IPS-18a (cell line): ENCODE measurements at regions not wholly inside any gene's neighbourhood (a gene's known extent, or its start where the extent isn't known, plus 50 kb on each side); places are given as distances from the start of the nearest gene placed in this dataset.

ENCODE experiments used
- H3K27ac ChIP-seq: one replicate; pipeline ENCODE4 v1.5.1; 2013; ENCODE audit warnings: low read length
- H3K27me3 ChIP-seq: one replicate; pipeline ENCODE4 v1.6.1; 2013; ENCODE audit warnings: mild to moderate bottlenecking, low read length; ENCODE audit not compliant: control insufficient read depth, insufficient read depth
- H3K36me3 ChIP-seq: one replicate; pipeline ENCODE4 v1.6.1; 2013; ENCODE audit warnings: low read depth, low read length; ENCODE audit not compliant: control insufficient read depth
- H3K4me1 ChIP-seq: one replicate; pipeline ENCODE4 v1.6.1; 2013; ENCODE audit warnings: low read depth, low read length; ENCODE audit not compliant: control insufficient read depth
- H3K4me3 ChIP-seq: one replicate; pipeline ENCODE4 v1.5.1; 2013; ENCODE audit warnings: low read length
- H3K9ac ChIP-seq: one replicate; pipeline ENCODE4 v1.6.1; 2013; ENCODE audit warnings: mild to moderate bottlenecking, low read length, moderate library complexity
- H3K9me3 ChIP-seq: one replicate; pipeline ENCODE4 v1.6.1; 2013; ENCODE audit warnings: low read depth, low read length; ENCODE audit not compliant: control insufficient read depth

GRCh38 chr6:140571145-140571544 is 1196.7 kb upstream of the CITED2 start:
- H3K27ac ChIP-seq: no peak overlapping the region
- no peaks in the 10 kb centered on the region for H3K9me3 ChIP-seq
- no peak overlapping the region for H3K9ac ChIP-seq
- peaks cover 5% of the 10 kb centered on the region for H3K4me1 ChIP-seq
- H3K4me3 ChIP-seq: no peak overlapping the region
- H3K36me3 ChIP-seq: no peaks in the 10 kb centered on the region
- no peaks in the 10 kb centered on the region for H3K27me3 ChIP-seq

GRCh38 chr6:140567466-140567865 is 1193.0 kb upstream of the CITED2 start:
- H3K27me3 ChIP-seq: no peaks in the 10 kb centered on the region
- no peak overlapping the region for H3K27ac ChIP-seq
- H3K4me3 ChIP-seq: no peak overlapping the region
- H3K36me3 ChIP-seq: no peaks in the 10 kb centered on the region
- H3K9me3 ChIP-seq: no peaks in the 10 kb centered on the region
- H3K4me1 ChIP-seq: peaks cover 4% of the 10 kb centered on the region
- H3K9ac ChIP-seq: no peak overlapping the region

GRCh38 chr6:140566781-140567277 is 1192.4 kb upstream of the CITED2 start:
- no peak overlapping the region for H3K27ac ChIP-seq
- no peaks in the 10 kb centered on the region for H3K4me1 ChIP-seq
- H3K9me3 ChIP-seq: no peaks in the 10 kb centered on the region
- H3K9ac ChIP-seq: no peak overlapping the region
- H3K27me3 ChIP-seq: no peaks in the 10 kb centered on the region
- H3K36me3 ChIP-seq: no peaks in the 10 kb centered on the region
- no peak overlapping the region for H3K4me3 ChIP-seq

GRCh38 chr6:140563728-140564127 is 1189.3 kb upstream of the CITED2 start:
- no peaks in the 10 kb centered on the region for H3K9me3 ChIP-seq
- no peak overlapping the region for H3K9ac ChIP-seq
- H3K27me3 ChIP-seq: no peaks in the 10 kb centered on the region
- no peaks in the 10 kb centered on the region for H3K36me3 ChIP-seq
- no peaks in the 10 kb centered on the region for H3K4me1 ChIP-seq
- H3K4me3 ChIP-seq: no peak overlapping the region
- H3K27ac ChIP-seq: no peak overlapping the region

- H3K36me3 ChIP-seq: no peaks in the 10 kb centered on the region
- no peak overlapping the region for H3K9ac ChIP-seq
- H3K27me3 ChIP-seq: no peaks in the 10 kb centered on the region
- H3K9me3 ChIP-seq: no peaks in the 10 kb centered on the region
- H3K4me3 ChIP-seq: no peak overlapping the region
- no peaks in the 10 kb centered on the region for H3K4me1 ChIP-seq
- H3K27ac ChIP-seq: no peak overlapping the region
These were observed 1187.3 kb upstream of the CITED2 start for GRCh38 chr6:140561701-140562100.

GRCh38 chr6:140560671-140561070 is 1186.2 kb upstream of the CITED2 start:
- Histone ChIP-seq H3K9me3 (no peaks in the 10 kb centered on the region), H3K9ac (no peak overlapping the region), H3K4me1 (no peaks in the 10 kb centered on the region), H3K4me3 (no peak overlapping the region), H3K36me3 (no peaks in the 10 kb centered on the region), H3K27me3 (no peaks in the 10 kb centered on the region), H3K27ac (no peak overlapping the region)

GRCh38 chr6:140559458-140559857 is 1185.0 kb upstream of the CITED2 start:
- no peaks in the 10 kb centered on the region for H3K36me3 ChIP-seq
- H3K9me3 ChIP-seq: no peaks in the 10 kb centered on the region
- H3K9ac ChIP-seq: no peak overlapping the region
- no peaks in the 10 kb centered on the region for H3K4me1 ChIP-seq
- H3K27me3 ChIP-seq: no peaks in the 10 kb centered on the region
- H3K27ac ChIP-seq: no peak overlapping the region
- no peak overlapping the region for H3K4me3 ChIP-seq

GRCh38 chr6:140554421-140554820 is 1180.0 kb upstream of the CITED2 start:
- Histone ChIP-seq H3K4me3 (no peak overlapping the region), H3K27me3 (no peaks in the 10 kb centered on the region), H3K9me3 (no peaks in the 10 kb centered on the region), H3K4me1 (no peaks in the 10 kb centered on the region), H3K9ac (no peak overlapping the region), H3K27ac (no peak overlapping the region), H3K36me3 (no peaks in the 10 kb centered on the region)

- Histone ChIP-seq H3K9me3 (no peaks in the 10 kb centered on the region), H3K27ac (no peak overlapping the region), H3K4me1 (no peaks in the 10 kb centered on the region), H3K27me3 (no peaks in the 10 kb centered on the region), H3K9ac (no peak overlapping the region), H3K4me3 (no peak overlapping the region), H3K36me3 (no peaks in the 10 kb centered on the region)
These were observed 1173.9 kb upstream of the CITED2 start for GRCh38 chr6:140548366-140548765.

GRCh38 chr6:140546640-140547039 is 1172.2 kb upstream of the CITED2 start:
- no peak overlapping the region for H3K27ac ChIP-seq
- H3K9ac ChIP-seq: no peak overlapping the region
- H3K27me3 ChIP-seq: no peaks in the 10 kb centered on the region
- no peaks in the 10 kb centered on the region for H3K36me3 ChIP-seq
- no peak overlapping the region for H3K4me3 ChIP-seq
- H3K4me1 ChIP-seq: no peaks in the 10 kb centered on the region
- no peaks in the 10 kb centered on the region for H3K9me3 ChIP-seq

GRCh38 chr6:140544431-140544830 is 1170.0 kb upstream of the CITED2 start:
- no peak overlapping the region for H3K9ac ChIP-seq
- H3K27ac ChIP-seq: no peak overlapping the region
- H3K27me3 ChIP-seq: no peaks in the 10 kb centered on the region
- H3K9me3 ChIP-seq: no peaks in the 10 kb centered on the region
- H3K36me3 ChIP-seq: no peaks in the 10 kb centered on the region
- no peaks in the 10 kb centered on the region for H3K4me1 ChIP-seq
- H3K4me3 ChIP-seq: no peak overlapping the region

GRCh38 chr6:140542863-140543262 is 1168.4 kb upstream of the CITED2 start:
- no peak overlapping the region for H3K9ac ChIP-seq
- peaks cover 8% of the 10 kb centered on the region for H3K4me1 ChIP-seq
- no peaks in the 10 kb centered on the region for H3K9me3 ChIP-seq
- H3K27me3 ChIP-seq: no peaks in the 10 kb centered on the region
- no peak overlapping the region for H3K4me3 ChIP-seq
- H3K36me3 ChIP-seq: no peaks in the 10 kb centered on the region
- H3K27ac ChIP-seq: no peak overlapping the region
